Amygdala (tissue), 56 donors: ENCODE measurements at regions not wholly inside any gene's neighbourhood (a gene's known extent, or its start where the extent isn't known, plus 50 kb on each side); places are given as distances from the start of the nearest gene placed in this dataset.

Experiments
- DNase-seq, 56 donors: peaks; one replicate each; lab custom pipeline; 2025; lab: John Stamatoyannopoulos, UW

- no peak for DNase-seq
These were observed 284.1 kb downstream of the CASP12 start for GRCh38 chr11:104614117-104614680.

GRCh38 chr11:104610635-104611034 lies 287.6 kb downstream of the CASP12 start:
- DNase-seq = no peak

GRCh38 chr11:104609311-104610085 lies 288.8 kb downstream of the CASP12 start:
- peak in 28 of 56 donors; percentile 2 to 56 (median 23) for DNase-seq

- DNase-seq = no peak
These were observed 295.6 kb downstream of the CASP12 start for GRCh38 chr11:104602643-104603042.

- no peak for DNase-seq
These were observed 303.9 kb downstream of the CASP12 start for GRCh38 chr11:104594228-104594958.

- DNase-seq = no peak
These were observed 309.3 kb downstream of the CASP12 start for GRCh38 chr11:104588970-104589369.

- no peak for DNase-seq
These were observed 309.8 kb downstream of the CASP12 start for GRCh38 chr11:104588446-104588845.

GRCh38 chr11:104584823-104585222 lies 313.4 kb downstream of the CASP12 start:
- no peak for DNase-seq

GRCh38 chr11:104583857-104584256 lies 314.4 kb downstream of the CASP12 start:
- DNase-seq = no peak

GRCh38 chr11:104582431-104582830 lies 315.8 kb downstream of the CASP12 start:
- DNase-seq = no peak

GRCh38 chr11:104581246-104581980 lies 316.8 kb downstream of the CASP12 start:
- no peak for DNase-seq

- no peak for DNase-seq
These were observed 324.7 kb downstream of the CASP12 start for GRCh38 chr11:104573441-104573990.

GRCh38 chr11:104572279-104572678 lies 326.0 kb downstream of the CASP12 start:
- DNase-seq = no peak

GRCh38 chr11:104570078-104570701 lies 328.1 kb downstream of the CASP12 start:
- DNase-seq = no peak

GRCh38 chr11:104565583-104565961 lies 332.7 kb downstream of the CASP12 start:
- no peak for DNase-seq

GRCh38 chr11:104564921-104565582 lies 333.2 kb downstream of the CASP12 start:
- DNase-seq = no peak

- peak in 1 of 56 donors; percentile 2 for DNase-seq
These were observed 341.5 kb downstream of the CASP12 start for GRCh38 chr11:104556606-104557301.

GRCh38 chr11:104549019-104549418 lies 349.2 kb downstream of the CASP12 start:
- DNase-seq = no peak
